ENCODE measurements at regions not wholly inside any gene's neighbourhood (a gene's known extent, or its start where the extent isn't known, plus 50 kb on each side); places are given as distances from the start of the nearest gene placed in this dataset.

GRCh38 chr1:232307296-232308017, 322.5 kb downstream of the SIPA1L2 start:
- no peaks in the 10 kb centered on the region for H3K9me1 ChIP-seq (ENCODE audit: control insufficient read depth, insufficient read depth, low read length)
- ATAC-seq = no peak
- no peak for TF ChIP-seq HIVEP1 (CRISPR knock-in tag; IDR thresholded peaks at IDR 0.05)
- no peak for TF ChIP-seq MTA1 (IDR thresholded peaks at IDR 0.05; ENCODE audit: borderline replicate concordance)
- no peaks in the 10 kb centered on the region for H3K36me3 ChIP-seq (ENCODE audit: control insufficient read depth, insufficient read depth, low read length)
- no peak overlapping the region for H3K27ac ChIP-seq (ENCODE audit: extremely low read depth, low read depth, low read length)
- H3K4me1 ChIP-seq (replicated peaks in 1 of 2; ENCODE audit: control insufficient read depth in 2 of 2, insufficient read depth in 2 of 2, low read length in 2 of 2) = no peaks in the 10 kb centered on the region
- H2AFZ ChIP-seq (ENCODE audit: low read depth, low read length) = no peak overlapping the region
- in situ Hi-C loops (cut with MboI) = no loop called here
- no peaks in the 10 kb centered on the region for H3K9me3 ChIP-seq (replicated peaks; ENCODE audit: control insufficient read depth, insufficient read depth, low read depth, low read length)
- no peak overlapping the region for H3K9ac ChIP-seq (ENCODE audit: insufficient read depth in 1 of 2, low read depth in 2 of 2, low read length in 2 of 2)
- no peaks in the 10 kb centered on the region for H3K79me2 ChIP-seq (ENCODE audit: control insufficient read depth, insufficient read depth, low read length)
- BruUV-seq (replicated peaks) = no TSS peak
- 4% methylated on average over 5 of the region's 5 CpGs for WGBS (ENCODE audit: insufficient coverage, low coverage, missing lambda C conversion rate)
- no peak for FAIRE-seq
- no peaks in the 10 kb centered on the region for H4K20me1 ChIP-seq (replicated peaks; ENCODE audit: control insufficient read depth, insufficient read depth, low read length)
- H3K4me2 ChIP-seq (ENCODE audit: insufficient read depth, low read length) = no peak overlapping the region
- intact Hi-C loops (cut with micrococcal nuclease) = no loop called here
- H3K4me3 ChIP-seq = no peak overlapping the region
- no peaks in the 10 kb centered on the region for H3K27me3 ChIP-seq (ENCODE audit: control insufficient read depth in 2 of 2, insufficient read depth in 2 of 2, low read length in 2 of 2)
- POLR2A ChIA-PET = interaction anchor here (1.0 kb wide), 1 partner anchor 9 kb away, joined by 4 read pairs; no protein-coding TSS in a partner anchor
- DNase-seq (ENCODE audit: extremely low read depth in 1 of 4, low spot score in 3 of 4) = no peak
- CTCF ChIA-PET (ENCODE audit: low intra/inter-chr PET ratio) = no interaction called here

GRCh38 chr1:232306269-232306961, 323.5 kb downstream of the SIPA1L2 start:
- no peak overlapping the region for H3K9ac ChIP-seq (ENCODE audit: insufficient read depth in 1 of 2, low read depth in 2 of 2, low read length in 2 of 2)
- intact Hi-C loops (cut with micrococcal nuclease) (no loop called here), in situ Hi-C loops (cut with MboI) (no loop called here)
- H3K4me3 ChIP-seq = no peak overlapping the region
- no peaks in the 10 kb centered on the region for H3K36me3 ChIP-seq (ENCODE audit: control insufficient read depth, insufficient read depth, low read length)
- ChIA-PET POLR2A (interaction anchor here (1.0 kb wide), 1 partner anchor 10 kb away, joined by 4 read pairs; no protein-coding TSS in a partner anchor), CTCF (ENCODE audit: low intra/inter-chr PET ratio) (no interaction called here)
- H3K4me1 ChIP-seq (replicated peaks in 1 of 2; ENCODE audit: control insufficient read depth in 2 of 2, insufficient read depth in 2 of 2, low read length in 2 of 2) = no peaks in the 10 kb centered on the region
- ATAC-seq (no peak), FAIRE-seq (no peak), DNase-seq (ENCODE audit: extremely low read depth in 1 of 4, low spot score in 3 of 4) (no peak)
- H3K9me3 ChIP-seq (replicated peaks; ENCODE audit: control insufficient read depth, insufficient read depth, low read depth, low read length) = no peaks in the 10 kb centered on the region
- BruUV-seq (replicated peaks) = no TSS peak
- H3K27ac ChIP-seq (ENCODE audit: extremely low read depth, low read depth, low read length) = no peak overlapping the region
- H3K27me3 ChIP-seq (ENCODE audit: control insufficient read depth in 2 of 2, insufficient read depth in 2 of 2, low read length in 2 of 2) = no peaks in the 10 kb centered on the region
- 0% methylated on average over 8 of the region's 8 CpGs for WGBS (ENCODE audit: insufficient coverage, low coverage, missing lambda C conversion rate)
- no peak overlapping the region for H2AFZ ChIP-seq (ENCODE audit: low read depth, low read length)
- H3K79me2 ChIP-seq (ENCODE audit: control insufficient read depth, insufficient read depth, low read length) = no peaks in the 10 kb centered on the region
- no peaks in the 10 kb centered on the region for H4K20me1 ChIP-seq (replicated peaks; ENCODE audit: control insufficient read depth, insufficient read depth, low read length)
- H3K4me2 ChIP-seq (ENCODE audit: insufficient read depth, low read length) = no peak overlapping the region
- H3K9me1 ChIP-seq (ENCODE audit: control insufficient read depth, insufficient read depth, low read length) = no peaks in the 10 kb centered on the region
- TF ChIP-seq ATF7 (IDR thresholded peaks at IDR 0.05) (no peak), EWSR1 (IDR thresholded peaks at IDR 0.05; ENCODE audit: borderline replicate concordance, low read depth, partially characterized antibody) (no peak), USF2 (CRISPR knock-in tag; IDR thresholded peaks at IDR 0.05) (no peak), C11orf30 (IDR thresholded peaks at IDR 0.05; ENCODE audit: low read depth) (no peak), ZFPM2 (CRISPR knock-in tag; IDR thresholded peaks at IDR 0.05) (no peak), FOXP1 (CRISPR knock-in tag; IDR thresholded peaks at IDR 0.05) (no peak), ZBTB17 (CRISPR knock-in tag; IDR thresholded peaks at IDR 0.05) (no peak), ZNF586 (CRISPR knock-in tag; conservative IDR thresholded peaks at IDR 0.05) (no peak), ATF1 (CRISPR knock-in tag; IDR thresholded peaks at IDR 0.05) (no peak), ATF1 (tag; IDR thresholded peaks at IDR 0.05) (no peak), HMG20A (CRISPR knock-in tag; conservative IDR thresholded peaks at IDR 0.05) (no peak), STAG1 (CRISPR knock-in tag; IDR thresholded peaks at IDR 0.05; ENCODE audit: borderline replicate concordance) (no peak), DNMT1 (IDR thresholded peaks at IDR 0.05) (no peak)
- TF ChIP-seq, protein P1, sequence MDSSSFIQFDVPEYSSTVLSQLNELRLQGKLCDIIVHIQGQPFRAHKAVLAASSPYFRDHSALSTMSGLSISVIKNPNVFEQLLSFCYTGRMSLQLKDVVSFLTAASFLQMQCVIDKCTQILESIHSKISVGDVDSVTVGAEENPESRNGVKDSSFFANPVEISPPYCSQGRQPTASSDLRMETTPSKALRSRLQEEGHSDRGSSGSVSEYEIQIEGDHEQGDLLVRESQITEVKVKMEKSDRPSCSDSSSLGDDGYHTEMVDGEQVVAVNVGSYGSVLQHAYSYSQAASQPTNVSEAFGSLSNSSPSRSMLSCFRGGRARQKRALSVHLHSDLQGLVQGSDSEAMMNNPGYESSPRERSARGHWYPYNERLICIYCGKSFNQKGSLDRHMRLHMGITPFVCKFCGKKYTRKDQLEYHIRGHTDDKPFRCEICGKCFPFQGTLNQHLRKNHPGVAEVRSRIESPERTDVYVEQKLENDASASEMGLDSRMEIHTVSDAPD (CRISPR knock-in tag; IDR thresholded peaks at IDR 0.05) = no peak

All from K562 (cell line).